SK-N-SH (cell line): ENCODE measurements at regions not wholly inside any gene's neighbourhood (a gene's known extent, or its start where the extent isn't known, plus 50 kb on each side); places are given as distances from the start of the nearest gene placed in this dataset.

ENCODE experiments used
- ELF1 ChIP-seq: IDR thresholded peaks from 2 replicates; pipeline ENCODE4 v1.4.0; 2012
- NRF1 ChIP-seq: IDR thresholded peaks from 2 replicates; pipeline ENCODE4 v1.6.1; 2012; ENCODE audit warnings: low read depth, mild to moderate bottlenecking, low read length
- TAF1 ChIP-seq: IDR thresholded peaks from 2 replicates; pipeline ENCODE4 v1.6.1; 2012; ENCODE audit warnings: low read depth, mild to moderate bottlenecking, low read length, moderate library complexity, borderline replicate concordance
- TF ChIP-seq, protein P1 (sequence below): fragments of 200-600 bp; sonication (generic); IDR thresholded peaks from 2 replicates; pipeline ENCODE4 v1.6.1; 2017; ENCODE audit warnings: antibody characterized with exemption, mild to moderate bottlenecking, moderate library complexity
- TF ChIP-seq, protein P2 (sequence below): IDR thresholded peaks from 2 replicates; pipeline ENCODE4 v1.6.1; 2012; ENCODE audit warnings: mild to moderate bottlenecking, low read depth, low read length, moderate library complexity

DNA sequence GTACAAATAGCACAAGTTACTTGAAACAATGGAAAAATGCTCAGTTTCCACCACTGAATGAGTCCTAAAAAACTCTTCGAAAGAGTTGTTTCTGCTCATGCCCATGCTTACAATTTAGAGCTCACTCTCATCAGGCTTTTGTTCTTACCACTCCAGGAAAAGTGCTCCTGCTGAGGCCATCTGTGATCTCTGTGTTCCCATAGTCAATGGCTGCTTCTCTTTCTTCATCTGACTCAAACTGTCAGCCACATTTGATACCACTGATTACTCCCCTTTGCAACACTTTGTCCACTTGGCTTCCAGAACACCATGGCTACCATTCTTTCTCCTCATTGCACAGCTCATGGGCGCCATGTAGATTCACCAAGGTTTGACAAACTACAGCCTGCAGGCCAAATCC lies 80.0 kb upstream of the SLC34A2 start:
- TF ChIP-seq, protein P1, sequence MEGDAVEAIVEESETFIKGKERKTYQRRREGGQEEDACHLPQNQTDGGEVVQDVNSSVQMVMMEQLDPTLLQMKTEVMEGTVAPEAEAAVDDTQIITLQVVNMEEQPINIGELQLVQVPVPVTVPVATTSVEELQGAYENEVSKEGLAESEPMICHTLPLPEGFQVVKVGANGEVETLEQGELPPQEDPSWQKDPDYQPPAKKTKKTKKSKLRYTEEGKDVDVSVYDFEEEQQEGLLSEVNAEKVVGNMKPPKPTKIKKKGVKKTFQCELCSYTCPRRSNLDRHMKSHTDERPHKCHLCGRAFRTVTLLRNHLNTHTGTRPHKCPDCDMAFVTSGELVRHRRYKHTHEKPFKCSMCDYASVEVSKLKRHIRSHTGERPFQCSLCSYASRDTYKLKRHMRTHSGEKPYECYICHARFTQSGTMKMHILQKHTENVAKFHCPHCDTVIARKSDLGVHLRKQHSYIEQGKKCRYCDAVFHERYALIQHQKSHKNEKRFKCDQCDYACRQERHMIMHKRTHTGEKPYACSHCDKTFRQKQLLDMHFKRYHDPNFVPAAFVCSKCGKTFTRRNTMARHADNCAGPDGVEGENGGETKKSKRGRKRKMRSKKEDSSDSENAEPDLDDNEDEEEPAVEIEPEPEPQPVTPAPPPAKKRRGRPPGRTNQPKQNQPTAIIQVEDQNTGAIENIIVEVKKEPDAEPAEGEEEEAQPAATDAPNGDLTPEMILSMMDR, result no peak
- TF ChIP-seq TAF1 (no peak), NRF1 (no peak), ELF1 (no peak)
- TF ChIP-seq, protein P2, sequence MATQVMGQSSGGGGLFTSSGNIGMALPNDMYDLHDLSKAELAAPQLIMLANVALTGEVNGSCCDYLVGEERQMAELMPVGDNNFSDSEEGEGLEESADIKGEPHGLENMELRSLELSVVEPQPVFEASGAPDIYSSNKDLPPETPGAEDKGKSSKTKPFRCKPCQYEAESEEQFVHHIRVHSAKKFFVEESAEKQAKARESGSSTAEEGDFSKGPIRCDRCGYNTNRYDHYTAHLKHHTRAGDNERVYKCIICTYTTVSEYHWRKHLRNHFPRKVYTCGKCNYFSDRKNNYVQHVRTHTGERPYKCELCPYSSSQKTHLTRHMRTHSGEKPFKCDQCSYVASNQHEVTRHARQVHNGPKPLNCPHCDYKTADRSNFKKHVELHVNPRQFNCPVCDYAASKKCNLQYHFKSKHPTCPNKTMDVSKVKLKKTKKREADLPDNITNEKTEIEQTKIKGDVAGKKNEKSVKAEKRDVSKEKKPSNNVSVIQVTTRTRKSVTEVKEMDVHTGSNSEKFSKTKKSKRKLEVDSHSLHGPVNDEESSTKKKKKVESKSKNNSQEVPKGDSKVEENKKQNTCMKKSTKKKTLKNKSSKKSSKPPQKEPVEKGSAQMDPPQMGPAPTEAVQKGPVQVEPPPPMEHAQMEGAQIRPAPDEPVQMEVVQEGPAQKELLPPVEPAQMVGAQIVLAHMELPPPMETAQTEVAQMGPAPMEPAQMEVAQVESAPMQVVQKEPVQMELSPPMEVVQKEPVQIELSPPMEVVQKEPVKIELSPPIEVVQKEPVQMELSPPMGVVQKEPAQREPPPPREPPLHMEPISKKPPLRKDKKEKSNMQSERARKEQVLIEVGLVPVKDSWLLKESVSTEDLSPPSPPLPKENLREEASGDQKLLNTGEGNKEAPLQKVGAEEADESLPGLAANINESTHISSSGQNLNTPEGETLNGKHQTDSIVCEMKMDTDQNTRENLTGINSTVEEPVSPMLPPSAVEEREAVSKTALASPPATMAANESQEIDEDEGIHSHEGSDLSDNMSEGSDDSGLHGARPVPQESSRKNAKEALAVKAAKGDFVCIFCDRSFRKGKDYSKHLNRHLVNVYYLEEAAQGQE, result no peak
